A549 (cell line): ENCODE measurements at regions not wholly inside any gene's neighbourhood (a gene's known extent, or its start where the extent isn't known, plus 50 kb on each side); places are given as distances from the start of the nearest gene placed in this dataset.

Source experiments
- ATAC-seq, 2 experiments: fragments of 200-7000 bp in 1 of 2; fragments of >200 bp in 1 of 2; cut with Nextera tagmentation in 1 of 2; cut with Tn5 transposase in 1 of 2; 3 replicates each; pipeline versions ENCODE4 v1.8.0 to v1.9.1; 2018 to 2020; ENCODE audit warnings: mild to moderate bottlenecking in 1 of 2, moderate library complexity in 1 of 2
- CTCF ChIA-PET: fragments of 300-600 bp; sonication (Branson Sonifier 250); formaldehyde crosslinking; extraction: SDS; loops from one replicate; lab custom pipeline; 2021; ENCODE audit warnings: antibody characterized with exemption, inconsistent platforms; lab: Yijun Ruan, JAX
- POLR2A ChIA-PET: fragments of 350-600 bp; formaldehyde crosslinking; extraction: SDS; loops from one replicate; lab custom pipeline; 2021; ENCODE audit warnings: antibody characterized with exemption, inconsistent platforms; lab: Yijun Ruan, JAX
- DNase-seq, 2 experiments: peaks; one replicate each; pipeline versions ENCODE4 v3.0.0 to v3.0.0-alpha.2; 2011 to 2016; ENCODE audit warnings: low read depth in 1 of 2, low spot score in 1 of 2
- FAIRE-seq: peaks from 2 replicates; lab custom pipeline; 2011; peaks lifted over from hg19 to GRCh38; lab: Jason Lieb, UNC
- H3K27ac ChIP-seq, 2 experiments: fragments of >200 bp; sonication (Bioruptor Twin); formaldehyde crosslinking; 3 replicates each; pipeline ENCODE4 v1.5.1; 2016 to 2017
- H3K4me1 ChIP-seq: fragments of >200 bp; sonication (Bioruptor Twin); formaldehyde crosslinking; 3 replicates; pipeline ENCODE4 v1.6.1; 2016
- H3K4me2 ChIP-seq: fragments of >200 bp; sonication (Bioruptor Twin); formaldehyde crosslinking; 3 replicates; pipeline ENCODE4 v1.6.1; 2016
- H3K4me3 ChIP-seq: fragments of >200 bp; sonication (Bioruptor Twin); formaldehyde crosslinking; 3 replicates; pipeline ENCODE4 v1.5.1; 2016
- H3K9me3 ChIP-seq: fragments of >200 bp; sonication (Bioruptor Twin); formaldehyde crosslinking; 3 replicates; pipeline ENCODE4 v1.6.1; 2016
- BHLHE40 ChIP-seq: IDR thresholded peaks from 2 replicates; pipeline ENCODE4 v1.6.1; 2012; ENCODE audit warnings: low read depth, low read length, inconsistent platforms
- CBX2 ChIP-seq: fragments of 200-600 bp; sonication (generic); IDR thresholded peaks from 2 replicates; pipeline ENCODE4 v1.6.1; 2016; ENCODE audit warnings: low read depth, mild to moderate bottlenecking, borderline replicate concordance
- CBX8 ChIP-seq: fragments of 200-600 bp; sonication (generic); IDR thresholded peaks from 2 replicates; pipeline ENCODE4 v1.6.1; 2016
- CEBPB ChIP-seq, 2 experiments: fragments of >200 bp in 1 of 2; sonication (Bioruptor Twin) in 1 of 2; formaldehyde crosslinking in 1 of 2; IDR thresholded peaks; 2 replicates each; pipeline ENCODE4 v1.6.1; 2012 to 2016
- ESRRA ChIP-seq: fragments of 150-350 bp; IDR thresholded peaks from 2 replicates; pipeline ENCODE4 v1.6.1; 2014; ENCODE audit warnings: mild to moderate bottlenecking, low read length, borderline replicate concordance
- FOSL2 ChIP-seq, 2 experiments: fragments of 450-650 bp in 1 of 2; fragments of >200 bp in 1 of 2; sonication (Bioruptor Twin) in 1 of 2; formaldehyde crosslinking; IDR thresholded peaks; 2 replicates each; pipeline versions ENCODE4 v1.5.0 to v1.6.1; 2016 to 2020; ENCODE audit warnings: mild to moderate bottlenecking in 1 of 2, moderate library complexity in 1 of 2
- FOXS1 ChIP-seq: fragments of 250-450 bp; sonication (Bioruptor Pico); IDR thresholded peaks from 2 replicates; pipeline ENCODE4 v1.5.0; 2020; ENCODE audit warnings: mild to moderate bottlenecking, moderate library complexity
- HDAC2 ChIP-seq: fragments of 200-600 bp; sonication (generic); IDR thresholded peaks from 2 replicates; pipeline ENCODE4 v1.6.1; 2016
- HOXB5 ChIP-seq: fragments of 250-450 bp; sonication (Bioruptor Pico); IDR thresholded peaks from 2 replicates; pipeline ENCODE4 v1.5.0; 2020; ENCODE audit warnings: mild to moderate bottlenecking, moderate library complexity
- JUN ChIP-seq, 2 experiments: fragments of >200 bp; sonication (Bioruptor Twin); formaldehyde crosslinking; IDR thresholded peaks; 2 replicates in 1 of 2; 3 replicates in 1 of 2; pipeline ENCODE4 v1.6.1; 2016 to 2017
- MAFK ChIP-seq: fragments of 450-650 bp; IDR thresholded peaks from 2 replicates; pipeline ENCODE4 v1.6.1; 2014; ENCODE audit not compliant: partially characterized antibody
- NFE2L2 ChIP-seq: fragments of 150-350 bp; conservative IDR thresholded peaks from 2 replicates; pipeline ENCODE4 v1.6.1; 2014; ENCODE audit warnings: low read length
- NPAS2 ChIP-seq: fragments of 250-450 bp; sonication (Bioruptor Pico); IDR thresholded peaks from 2 replicates; pipeline ENCODE4 v1.8.0; 2022; ENCODE audit warnings: mild to moderate bottlenecking, moderate library complexity, borderline replicate concordance
- POLR2A ChIP-seq: IDR thresholded peaks from 2 replicates; pipeline ENCODE4 v1.6.1; 2012; ENCODE audit warnings: mild to moderate bottlenecking, low read length
- RARB ChIP-seq: fragments of 250-450 bp; sonication (Bioruptor Pico); IDR thresholded peaks from 2 replicates; pipeline ENCODE4 v1.8.0; 2021; ENCODE audit warnings: mild to moderate bottlenecking, moderate library complexity
- RFX5 ChIP-seq: fragments of 450-650 bp; IDR thresholded peaks from 2 replicates; pipeline ENCODE4 v1.7.1; 2014; ENCODE audit warnings: antibody characterized with exemption, mild to moderate bottlenecking, moderate library complexity
- RNF2 ChIP-seq: fragments of 200-600 bp; sonication (generic); IDR thresholded peaks from 2 replicates; pipeline ENCODE4 v1.6.1; 2016; ENCODE audit warnings: low read depth, mild to moderate bottlenecking, antibody characterized with exemption, moderate library complexity, borderline replicate concordance
- SREBF2 ChIP-seq: fragments of 450-650 bp; IDR thresholded peaks from 2 replicates; pipeline ENCODE4 v1.6.1; 2014; ENCODE audit warnings: mild to moderate bottlenecking, moderate library complexity
- ZC3H11A ChIP-seq: fragments of 450-650 bp; IDR thresholded peaks from 2 replicates; pipeline ENCODE4 v1.6.1; 2014; ENCODE audit warnings: antibody characterized with exemption, mild to moderate bottlenecking
- ZFP36 ChIP-seq: fragments of 450-650 bp; IDR thresholded peaks from 2 replicates; pipeline ENCODE4 v1.6.1; 2014; ENCODE audit warnings: borderline replicate concordance; ENCODE audit not compliant: partially characterized antibody
- ZSCAN20 ChIP-seq: fragments of 250-450 bp; sonication (Bioruptor Pico); IDR thresholded peaks from 2 replicates; pipeline ENCODE4 v1.8.0; 2022; ENCODE audit warnings: mild to moderate bottlenecking, moderate library complexity
- WGBS: methylation state at CpG from one replicate; pipeline ENCODE4 v1.1.6; 2017; ENCODE audit errors: missing lambda C conversion rate; 5-methylcytosine and 5-hydroxymethylcytosine counted together
- TF ChIP-seq, protein P1 (sequence below): fragments of >200 bp; sonication (Bioruptor Twin); formaldehyde crosslinking; IDR thresholded peaks from 3 replicates; pipeline ENCODE4 v1.5.1; 2016
- TF ChIP-seq, protein P2 (sequence below): fragments of 200-600 bp; sonication (generic); IDR thresholded peaks from 2 replicates; pipeline ENCODE4 v1.6.1; 2016; ENCODE audit warnings: antibody characterized with exemption, mild to moderate bottlenecking, moderate library complexity
- TF ChIP-seq, protein P3 (sequence below): fragments of 250-450 bp; sonication (Bioruptor Pico); IDR thresholded peaks from 2 replicates; pipeline ENCODE4 v1.5.0; 2020; ENCODE audit warnings: low read depth, mild to moderate bottlenecking, moderate library complexity

DNA sequence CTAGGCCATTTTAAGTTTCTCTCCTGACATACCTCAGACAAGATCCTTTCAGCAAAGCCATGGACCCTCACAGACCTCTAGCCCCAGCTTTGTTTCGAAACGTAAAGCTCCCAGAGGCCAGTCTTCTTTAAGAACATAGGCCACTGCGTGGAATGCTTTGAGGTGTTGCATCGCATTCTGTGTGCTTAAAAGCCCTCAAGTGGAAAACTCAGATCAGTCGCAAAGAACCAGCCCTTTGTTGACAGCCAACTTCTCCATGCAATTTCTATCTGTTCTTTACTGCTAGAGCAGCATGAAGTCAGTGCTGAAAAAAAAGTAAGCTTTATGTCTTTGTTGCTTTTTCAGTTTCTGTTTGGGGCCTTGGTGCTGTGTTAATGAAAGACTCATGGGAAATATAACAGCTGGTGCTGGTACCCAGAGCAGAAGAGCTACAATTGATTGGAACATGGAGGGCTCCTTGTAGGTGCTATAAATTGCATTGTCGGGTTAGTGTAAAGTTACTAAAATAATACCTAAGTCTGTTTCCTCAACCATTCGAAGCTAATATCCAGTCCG lies 142.6 kb downstream of the MAP3K7 start:
- POLR2A ChIA-PET, result no interaction called here
- TF ChIP-seq, protein P1, sequence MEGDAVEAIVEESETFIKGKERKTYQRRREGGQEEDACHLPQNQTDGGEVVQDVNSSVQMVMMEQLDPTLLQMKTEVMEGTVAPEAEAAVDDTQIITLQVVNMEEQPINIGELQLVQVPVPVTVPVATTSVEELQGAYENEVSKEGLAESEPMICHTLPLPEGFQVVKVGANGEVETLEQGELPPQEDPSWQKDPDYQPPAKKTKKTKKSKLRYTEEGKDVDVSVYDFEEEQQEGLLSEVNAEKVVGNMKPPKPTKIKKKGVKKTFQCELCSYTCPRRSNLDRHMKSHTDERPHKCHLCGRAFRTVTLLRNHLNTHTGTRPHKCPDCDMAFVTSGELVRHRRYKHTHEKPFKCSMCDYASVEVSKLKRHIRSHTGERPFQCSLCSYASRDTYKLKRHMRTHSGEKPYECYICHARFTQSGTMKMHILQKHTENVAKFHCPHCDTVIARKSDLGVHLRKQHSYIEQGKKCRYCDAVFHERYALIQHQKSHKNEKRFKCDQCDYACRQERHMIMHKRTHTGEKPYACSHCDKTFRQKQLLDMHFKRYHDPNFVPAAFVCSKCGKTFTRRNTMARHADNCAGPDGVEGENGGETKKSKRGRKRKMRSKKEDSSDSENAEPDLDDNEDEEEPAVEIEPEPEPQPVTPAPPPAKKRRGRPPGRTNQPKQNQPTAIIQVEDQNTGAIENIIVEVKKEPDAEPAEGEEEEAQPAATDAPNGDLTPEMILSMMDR, result no peak
- TF ChIP-seq ZFP36, result no peak
- no peak overlapping the region for H3K27ac ChIP-seq
- ATAC-seq (no peak), FAIRE-seq (no peak), DNase-seq (no peak)
- H3K4me1 ChIP-seq, result no peaks in the 10 kb centered on the region
- CTCF ChIA-PET, result no interaction called here
- H3K9me3 ChIP-seq, result no peaks in the 10 kb centered on the region
- H3K4me2 ChIP-seq, result no peak overlapping the region
- H3K4me3 ChIP-seq, result no peak overlapping the region
- WGBS, result 76% methylated on average over 8 of the region's 8 CpGs

DNA sequence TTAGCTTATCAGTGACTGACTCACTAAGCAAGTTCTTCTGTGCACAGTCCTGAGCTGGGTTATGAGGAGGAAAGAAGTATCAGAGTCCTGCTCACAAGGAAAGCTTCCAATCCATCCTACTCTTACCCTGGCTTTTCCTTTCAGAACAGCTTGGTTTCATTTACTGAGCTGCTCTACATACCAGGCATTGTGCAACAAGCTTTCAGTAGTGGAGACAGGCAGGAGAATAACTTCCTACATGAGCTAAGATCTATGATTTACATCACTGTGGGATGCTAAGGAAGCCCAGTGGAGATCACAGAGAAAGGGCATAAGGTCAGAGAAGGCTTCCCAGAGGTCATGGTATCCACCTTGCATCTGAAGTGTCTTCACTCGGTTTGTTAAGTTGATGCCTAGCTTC lies 144.5 kb downstream of the MAP3K7 start:
- DNase-seq (no peak), FAIRE-seq (no peak), ATAC-seq (no peak)
- no peaks in the 10 kb centered on the region for H3K9me3 ChIP-seq
- H3K4me2 ChIP-seq, result no peak overlapping the region
- CTCF ChIA-PET, result interaction anchor here (1.7 kb wide), 1 partner anchor 502 kb away, joined by 5 read pairs; no protein-coding TSS in a partner anchor
- TF ChIP-seq ESRRA (no peak), NFE2L2 (no peak), SREBF2 (no peak), FOSL2 (IDR thresholded peaks at IDR 0.05) (no peak), FOSL2 (CRISPR knock-in tag; IDR thresholded peaks at IDR 0.05) (no peak), CBX2 (no peak), HDAC2 (no peak)
- TF ChIP-seq, protein P2, sequence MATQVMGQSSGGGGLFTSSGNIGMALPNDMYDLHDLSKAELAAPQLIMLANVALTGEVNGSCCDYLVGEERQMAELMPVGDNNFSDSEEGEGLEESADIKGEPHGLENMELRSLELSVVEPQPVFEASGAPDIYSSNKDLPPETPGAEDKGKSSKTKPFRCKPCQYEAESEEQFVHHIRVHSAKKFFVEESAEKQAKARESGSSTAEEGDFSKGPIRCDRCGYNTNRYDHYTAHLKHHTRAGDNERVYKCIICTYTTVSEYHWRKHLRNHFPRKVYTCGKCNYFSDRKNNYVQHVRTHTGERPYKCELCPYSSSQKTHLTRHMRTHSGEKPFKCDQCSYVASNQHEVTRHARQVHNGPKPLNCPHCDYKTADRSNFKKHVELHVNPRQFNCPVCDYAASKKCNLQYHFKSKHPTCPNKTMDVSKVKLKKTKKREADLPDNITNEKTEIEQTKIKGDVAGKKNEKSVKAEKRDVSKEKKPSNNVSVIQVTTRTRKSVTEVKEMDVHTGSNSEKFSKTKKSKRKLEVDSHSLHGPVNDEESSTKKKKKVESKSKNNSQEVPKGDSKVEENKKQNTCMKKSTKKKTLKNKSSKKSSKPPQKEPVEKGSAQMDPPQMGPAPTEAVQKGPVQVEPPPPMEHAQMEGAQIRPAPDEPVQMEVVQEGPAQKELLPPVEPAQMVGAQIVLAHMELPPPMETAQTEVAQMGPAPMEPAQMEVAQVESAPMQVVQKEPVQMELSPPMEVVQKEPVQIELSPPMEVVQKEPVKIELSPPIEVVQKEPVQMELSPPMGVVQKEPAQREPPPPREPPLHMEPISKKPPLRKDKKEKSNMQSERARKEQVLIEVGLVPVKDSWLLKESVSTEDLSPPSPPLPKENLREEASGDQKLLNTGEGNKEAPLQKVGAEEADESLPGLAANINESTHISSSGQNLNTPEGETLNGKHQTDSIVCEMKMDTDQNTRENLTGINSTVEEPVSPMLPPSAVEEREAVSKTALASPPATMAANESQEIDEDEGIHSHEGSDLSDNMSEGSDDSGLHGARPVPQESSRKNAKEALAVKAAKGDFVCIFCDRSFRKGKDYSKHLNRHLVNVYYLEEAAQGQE, result no peak
- no peaks in the 10 kb centered on the region for H3K4me1 ChIP-seq
- POLR2A ChIA-PET, result no interaction called here
- H3K27ac ChIP-seq, result no peak overlapping the region
- H3K4me3 ChIP-seq, result no peak overlapping the region
- 20% methylated on average over 1 of the region's 1 CpG for WGBS

DNA sequence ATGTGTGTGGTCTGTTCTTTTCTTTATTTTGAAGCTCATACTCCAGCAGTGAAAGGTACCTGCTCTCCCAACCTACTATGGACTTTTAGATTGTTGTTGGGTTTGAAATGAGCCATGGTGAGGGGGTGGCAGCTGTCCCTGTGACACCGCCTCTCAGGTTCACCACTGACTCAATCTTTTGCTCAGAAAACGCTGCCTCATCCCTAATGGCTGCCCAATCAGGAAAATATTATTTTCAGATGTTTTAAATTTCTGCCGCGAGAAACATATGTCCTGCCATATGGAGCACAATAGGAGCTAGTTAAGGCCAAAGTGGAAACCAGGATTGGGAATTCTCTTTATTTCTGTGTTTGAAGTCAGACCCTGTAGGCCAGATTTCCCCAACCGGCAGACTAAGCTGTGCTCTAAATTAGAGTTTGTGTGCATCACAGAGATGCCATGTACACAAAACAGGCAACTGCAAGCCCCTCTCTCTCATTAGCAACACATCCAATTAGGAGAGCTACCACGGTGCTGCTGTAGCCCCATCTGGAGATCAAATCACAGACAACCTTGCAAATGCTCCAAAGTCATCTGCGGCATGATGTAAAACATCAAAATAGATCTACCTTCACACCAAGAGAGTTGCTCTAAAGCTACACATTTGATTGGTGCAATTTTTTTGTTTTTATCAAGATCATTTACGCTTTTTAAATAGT lies 144.1 kb upstream of the BACH2 start:
- Histone ChIP-seq H3K27ac (no peak overlapping the region), H3K4me3 (no peak overlapping the region), H3K9me3 (no peaks in the 10 kb centered on the region), H3K4me1 (no peaks in the 10 kb centered on the region), H3K4me2 (no peak overlapping the region)
- ATAC-seq (no peak), FAIRE-seq (no peak), DNase-seq (no peak)
- CTCF ChIA-PET, result interaction anchor here (0.9 to 1.4 kb wide), 3 partner anchors 13 to 500 kb away, joined by 3 to 5 read pairs (median 5); no protein-coding TSS in a partner anchor
- POLR2A ChIA-PET, result no interaction called here
- TF ChIP-seq ZC3H11A (no peak), NPAS2 (CRISPR knock-in tag) (no peak)
- WGBS, result 76% methylated on average over 8 of the region's 8 CpGs

DNA sequence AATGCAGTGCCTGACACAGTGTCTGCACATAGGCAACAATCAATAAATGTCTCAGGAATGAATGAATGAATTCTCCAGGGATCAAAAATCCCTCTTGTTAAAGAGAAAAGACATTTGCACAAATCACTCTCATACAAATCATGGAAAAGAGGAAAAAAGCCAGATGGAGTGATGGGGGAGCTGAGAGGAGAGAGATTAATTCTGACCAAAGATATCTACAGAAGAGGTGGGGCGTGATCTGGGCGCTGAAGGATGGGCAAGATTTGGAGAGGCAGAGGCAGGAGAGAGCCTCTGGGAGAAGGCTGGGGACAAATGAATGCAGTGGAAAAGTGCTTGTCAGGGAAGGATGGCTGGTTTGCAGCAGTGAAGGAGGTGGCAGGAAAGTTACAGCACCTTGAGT lies 142.9 kb upstream of the BACH2 start:
- no peak for ATAC-seq
- TF ChIP-seq FOXS1 (no peak), RNF2 (no peak), NFE2L2 (no peak), CEBPB (IDR thresholded peaks at IDR 0.05) (no peak), HOXB5 (CRISPR knock-in tag) (no peak), BHLHE40 (no peak), JUN (IDR thresholded peaks at IDR 0.05) (no peak), POLR2A (no peak), CBX8 (no peak), ZSCAN20 (CRISPR knock-in tag) (no peak), SREBF2 (no peak), MAFK (no peak), RARB (CRISPR knock-in tag) (no peak), RFX5 (no peak), ZC3H11A (no peak), ZFP36 (no peak)
- TF ChIP-seq, protein P3, sequence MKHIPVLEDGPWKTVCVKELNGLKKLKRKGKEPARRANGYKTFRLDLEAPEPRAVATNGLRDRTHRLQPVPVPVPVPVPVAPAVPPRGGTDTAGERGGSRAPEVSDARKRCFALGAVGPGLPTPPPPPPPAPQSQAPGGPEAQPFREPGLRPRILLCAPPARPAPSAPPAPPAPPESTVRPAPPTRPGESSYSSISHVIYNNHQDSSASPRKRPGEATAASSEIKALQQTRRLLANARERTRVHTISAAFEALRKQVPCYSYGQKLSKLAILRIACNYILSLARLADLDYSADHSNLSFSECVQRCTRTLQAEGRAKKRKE, result no peak
- no peaks in the 10 kb centered on the region for H3K9me3 ChIP-seq
- no peak overlapping the region for H3K27ac ChIP-seq
- no peak overlapping the region for H3K4me2 ChIP-seq
- H3K4me3 ChIP-seq, result no peak overlapping the region
- no peak for DNase-seq
- no peaks in the 10 kb centered on the region for H3K4me1 ChIP-seq
- POLR2A ChIA-PET, result no interaction called here
- no peak for FAIRE-seq
- CTCF ChIA-PET, result interaction anchor here (1.2 kb wide), 2 partner anchors 40 to 499 kb away, joined by 4 to 5 read pairs; no protein-coding TSS in a partner anchor
- 84% methylated on average over 2 of the region's 2 CpGs for WGBS
